MCF 10A (cell line): ENCODE measurements at regions not wholly inside any gene's neighbourhood (a gene's known extent, or its start where the extent isn't known, plus 50 kb on each side); places are given as distances from the start of the nearest gene placed in this dataset.

Experiments
- BruUV-seq: library from RNA; stranded (reverse); fragments of 400-500 nt; replicated peaks from 2 replicates; lab custom pipeline; 2021; lab: Mats Ljungman, UMichigan
- CTCF ChIA-PET: fragments of 300-600 bp; sonication (Branson Sonifier 250); formaldehyde crosslinking; extraction: SDS; loops from one replicate; lab custom pipeline; 2021; ENCODE audit warnings: antibody characterized with exemption, inconsistent platforms; lab: Yijun Ruan, JAX
- POLR2A ChIA-PET: fragments of 300-600, 350-650 bp; sonication (Branson Sonifier 250); formaldehyde crosslinking; extraction: SDS; loops from one replicate; lab custom pipeline; 2020; ENCODE audit warnings: antibody characterized with exemption, inconsistent platforms; lab: Yijun Ruan, JAX
- DNase-seq: peaks from one replicate; pipeline ENCODE4 v3.0.0-alpha.2; 2018; ENCODE audit not compliant: unreplicated experiment
- H3K27ac Mint-ChIP-seq: one replicate; pipeline ENCODE4 v1.8.0; 2022; ENCODE audit warnings: mild to moderate bottlenecking, low read depth, mixed read lengths; ENCODE audit not compliant: unreplicated experiment
- H3K27me3 Mint-ChIP-seq: one replicate; pipeline ENCODE4 v1.8.0; 2022; ENCODE audit warnings: mixed read lengths; ENCODE audit not compliant: insufficient read depth, unreplicated experiment
- H3K36me3 Mint-ChIP-seq: one replicate; pipeline ENCODE4 v1.8.0; 2022; ENCODE audit warnings: mild to moderate bottlenecking, moderate library complexity, mixed read lengths; ENCODE audit not compliant: insufficient read depth, unreplicated experiment
- H3K4me1 Mint-ChIP-seq: one replicate; pipeline ENCODE4 v1.8.0; 2022; ENCODE audit warnings: mixed read lengths; ENCODE audit not compliant: insufficient read depth, unreplicated experiment
- H3K4me3 Mint-ChIP-seq: one replicate; pipeline ENCODE4 v1.8.0; 2022; ENCODE audit warnings: mild to moderate bottlenecking, moderate library complexity, mixed read lengths; ENCODE audit not compliant: unreplicated experiment
- H3K9me3 Mint-ChIP-seq: one replicate; pipeline ENCODE4 v1.8.0; 2022; ENCODE audit warnings: mixed read lengths; ENCODE audit not compliant: unreplicated experiment
- intact Hi-C: fragments of 100-400 bp; cut with micrococcal nuclease; formaldehyde crosslinking; loops from 2 replicates; pipeline ENCODE4 v1.14.1; 2022
- TF ChIP-seq, protein P1 (sequence below): fragments of 200-600 bp; IDR thresholded peaks from one replicate; pipeline ENCODE4 v1.8.0; 2022; ENCODE audit warnings: antibody characterized with exemption, mild to moderate bottlenecking; ENCODE audit not compliant: unreplicated experiment

DNA sequence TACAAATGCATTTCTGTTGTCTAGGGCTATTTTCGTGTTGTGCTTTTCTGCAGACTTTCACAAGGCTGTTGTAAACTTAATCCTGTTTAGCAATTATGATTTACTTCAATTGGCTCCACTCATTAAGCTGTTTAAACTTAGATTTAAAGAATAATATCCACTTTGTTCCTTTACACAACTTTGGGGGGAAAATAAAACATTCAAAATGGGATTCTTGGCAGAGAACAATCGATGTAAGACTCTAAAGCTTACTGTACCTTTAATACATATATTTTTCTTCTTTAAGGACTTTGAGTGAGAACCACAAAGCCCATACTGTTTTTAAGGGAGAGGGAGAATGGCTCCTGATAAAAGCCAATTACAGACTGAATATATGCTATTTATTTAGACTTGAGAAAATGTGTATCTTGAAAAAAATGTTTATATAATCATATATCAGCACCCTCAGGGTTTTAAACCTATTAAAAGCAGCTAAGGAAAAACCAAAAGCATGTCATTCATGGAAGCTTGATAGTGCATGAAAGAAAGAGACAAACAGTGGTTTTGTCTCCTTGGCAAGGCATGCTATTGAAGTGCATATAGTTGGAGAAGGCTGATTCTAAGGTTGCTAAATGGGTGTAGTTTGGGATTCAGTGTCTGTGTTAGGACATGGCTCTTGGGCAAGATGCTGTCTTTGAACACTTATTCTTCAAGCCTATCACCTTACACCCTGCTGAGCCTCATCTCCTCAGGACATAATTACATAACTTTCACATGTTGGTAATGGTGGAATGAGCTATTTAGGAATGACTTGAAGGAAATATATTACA, 293.4 kb upstream of the TBC1D5 start:
- Mint-ChIP-seq H3K9me3 (peaks cover 4% of the 10 kb centered on the region), H3K4me3 (no peak overlapping the region), H3K27ac (no peak overlapping the region), H3K4me1 (no peaks in the 10 kb centered on the region), H3K36me3 (peaks cover 6% of the 10 kb centered on the region), H3K27me3 (no peaks in the 10 kb centered on the region)
- CTCF ChIA-PET = no interaction called here
- TF ChIP-seq, protein P1, sequence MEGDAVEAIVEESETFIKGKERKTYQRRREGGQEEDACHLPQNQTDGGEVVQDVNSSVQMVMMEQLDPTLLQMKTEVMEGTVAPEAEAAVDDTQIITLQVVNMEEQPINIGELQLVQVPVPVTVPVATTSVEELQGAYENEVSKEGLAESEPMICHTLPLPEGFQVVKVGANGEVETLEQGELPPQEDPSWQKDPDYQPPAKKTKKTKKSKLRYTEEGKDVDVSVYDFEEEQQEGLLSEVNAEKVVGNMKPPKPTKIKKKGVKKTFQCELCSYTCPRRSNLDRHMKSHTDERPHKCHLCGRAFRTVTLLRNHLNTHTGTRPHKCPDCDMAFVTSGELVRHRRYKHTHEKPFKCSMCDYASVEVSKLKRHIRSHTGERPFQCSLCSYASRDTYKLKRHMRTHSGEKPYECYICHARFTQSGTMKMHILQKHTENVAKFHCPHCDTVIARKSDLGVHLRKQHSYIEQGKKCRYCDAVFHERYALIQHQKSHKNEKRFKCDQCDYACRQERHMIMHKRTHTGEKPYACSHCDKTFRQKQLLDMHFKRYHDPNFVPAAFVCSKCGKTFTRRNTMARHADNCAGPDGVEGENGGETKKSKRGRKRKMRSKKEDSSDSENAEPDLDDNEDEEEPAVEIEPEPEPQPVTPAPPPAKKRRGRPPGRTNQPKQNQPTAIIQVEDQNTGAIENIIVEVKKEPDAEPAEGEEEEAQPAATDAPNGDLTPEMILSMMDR = no peak
- POLR2A ChIA-PET = no interaction called here
- BruUV-seq = no TSS peak
- peak; percentile 16 for DNase-seq
- intact Hi-C loops = no loop called here

DNA sequence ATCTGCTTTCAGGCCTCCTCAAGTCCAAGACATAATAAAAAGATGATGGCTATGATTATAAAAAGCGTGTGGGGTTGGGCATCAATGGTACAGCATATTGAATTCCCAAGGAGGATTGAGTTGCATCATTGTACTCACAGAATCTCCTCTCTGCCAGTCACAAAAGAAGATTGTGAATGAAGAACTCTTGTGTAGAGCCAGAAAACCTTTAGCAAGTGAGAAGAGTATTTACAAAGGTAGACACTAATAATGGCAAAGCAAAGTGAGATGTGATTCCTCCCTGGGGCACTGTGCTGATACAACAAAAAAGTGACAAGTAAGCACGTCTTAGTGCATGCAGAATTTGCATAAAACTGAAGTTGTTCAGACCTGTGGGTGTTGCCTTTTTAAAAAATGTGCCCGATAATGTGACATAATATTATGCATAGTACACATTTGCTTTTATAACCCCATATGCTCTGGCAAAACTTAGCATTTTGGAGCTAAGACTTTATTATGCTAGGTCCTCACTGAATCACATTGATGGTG, 291.2 kb upstream of the TBC1D5 start:
- ChIA-PET POLR2A (interaction anchor here (0.7 kb wide), 1 partner anchor 197 kb away, joined by 3 read pairs; no protein-coding TSS in a partner anchor), CTCF (interaction anchor here (0.8 kb wide), 1 partner anchor 12 kb away, joined by 4 read pairs; no protein-coding TSS in a partner anchor)
- BruUV-seq = no TSS peak
- H3K4me3 Mint-ChIP-seq = no peak overlapping the region
- no peak for DNase-seq
- no peaks in the 10 kb centered on the region for H3K27me3 Mint-ChIP-seq
- no peaks in the 10 kb centered on the region for H3K9me3 Mint-ChIP-seq
- TF ChIP-seq, protein P1 = no peak
- H3K4me1 Mint-ChIP-seq = no peaks in the 10 kb centered on the region
- H3K36me3 Mint-ChIP-seq = peaks cover 6% of the 10 kb centered on the region
- no peak overlapping the region for H3K27ac Mint-ChIP-seq
- intact Hi-C loops = no loop called here

DNA sequence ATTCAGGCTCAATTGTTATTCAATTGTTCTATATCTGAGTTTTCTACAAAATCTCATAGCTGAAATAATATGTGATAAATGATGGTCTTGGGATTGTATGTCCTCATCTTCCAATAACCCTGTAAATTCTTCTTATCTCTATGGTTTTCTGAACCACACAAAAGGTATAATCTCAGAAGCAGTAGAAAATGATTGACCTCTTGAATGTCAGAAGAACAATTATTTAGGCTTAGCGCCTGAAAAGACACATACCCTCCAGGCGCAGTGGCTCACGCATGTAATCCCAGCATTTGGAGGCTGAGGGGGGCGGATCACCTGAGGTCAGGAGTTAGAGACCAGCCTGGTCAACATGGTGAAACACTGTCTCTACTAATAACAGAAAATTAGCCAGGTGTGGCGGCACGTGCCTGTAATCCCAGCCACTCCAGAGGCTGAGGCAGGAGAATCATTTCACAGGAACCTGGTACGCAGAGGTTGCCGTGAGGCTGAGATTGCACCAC, 288.0 kb upstream of the TBC1D5 start:
- ChIA-PET CTCF (no interaction called here), POLR2A (no interaction called here)
- TF ChIP-seq, protein P1 = no peak
- Mint-ChIP-seq H3K36me3 (no peaks in the 10 kb centered on the region), H3K4me3 (no peak overlapping the region), H3K27ac (no peak overlapping the region), H3K4me1 (no peaks in the 10 kb centered on the region), H3K27me3 (no peaks in the 10 kb centered on the region), H3K9me3 (no peaks in the 10 kb centered on the region)
- intact Hi-C loops = no loop called here
- BruUV-seq = no TSS peak
- DNase-seq = no peak

DNA sequence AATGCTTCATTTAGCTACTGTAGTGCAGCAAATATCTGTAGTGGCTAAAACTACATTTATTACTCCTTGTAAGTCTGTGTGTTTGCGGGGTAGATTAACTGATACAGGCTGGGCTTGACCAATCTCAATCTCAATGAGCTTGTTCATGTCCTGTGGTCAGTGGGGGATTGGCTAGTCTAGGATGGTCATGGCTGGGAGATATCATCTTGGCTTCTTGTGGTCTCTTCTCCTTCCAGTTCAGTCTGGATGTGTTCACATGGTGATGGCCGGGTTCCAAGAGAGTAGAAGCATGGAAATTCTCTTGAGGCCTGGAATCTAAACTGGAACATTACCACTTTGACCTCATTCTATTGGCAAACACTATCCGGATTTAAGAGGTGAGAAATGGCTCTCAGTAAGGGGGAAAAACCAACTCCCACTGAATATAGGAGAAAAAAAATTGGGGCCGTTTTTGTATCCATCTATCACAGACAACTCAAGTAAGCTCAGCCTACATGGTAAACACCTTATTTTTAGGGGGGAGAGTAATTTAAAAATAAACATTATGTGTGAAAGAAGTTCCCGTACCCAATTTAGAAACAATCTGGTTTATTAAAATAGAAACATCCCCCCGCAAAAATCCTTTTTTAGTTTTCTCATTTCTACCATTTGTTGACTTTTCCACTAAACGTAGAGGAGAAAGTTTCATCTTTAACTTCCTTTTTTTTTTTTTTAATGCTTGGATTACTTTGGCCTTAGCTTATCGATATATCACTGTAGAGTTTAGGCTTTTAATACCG, 284.9 kb upstream of the TBC1D5 start:
- CTCF ChIA-PET = interaction anchor here (1.2 kb wide), 1 partner anchor 26 kb away, joined by 4 read pairs; no protein-coding TSS in a partner anchor
- POLR2A ChIA-PET = interaction anchor here (0.6 kb wide), 1 partner anchor 134 kb away, joined by 3 read pairs; no protein-coding TSS in a partner anchor
- intact Hi-C loops = no loop called here
- no peak overlapping the region for H3K27ac Mint-ChIP-seq
- no peaks in the 10 kb centered on the region for H3K36me3 Mint-ChIP-seq
- no TSS peak for BruUV-seq
- TF ChIP-seq, protein P1 = no peak
- no peaks in the 10 kb centered on the region for H3K27me3 Mint-ChIP-seq
- no peak overlapping the region for H3K4me3 Mint-ChIP-seq
- H3K4me1 Mint-ChIP-seq = no peaks in the 10 kb centered on the region
- no peak for DNase-seq
- H3K9me3 Mint-ChIP-seq = no peaks in the 10 kb centered on the region
